Naive B cell (primary cell): ENCODE measurements at regions not wholly inside any gene's neighbourhood (a gene's known extent, or its start where the extent isn't known, plus 50 kb on each side); places are given as distances from the start of the nearest gene placed in this dataset.

Source experiments
- ATAC-seq, 2 donors: fragments of 150-1000 bp; cut with Tn5 transposase; 2 replicates each; pipeline ENCODE4 v1.10.0; 2021; ENCODE audit warnings: low read depth in 2 of 2, mild to moderate bottlenecking in 2 of 2, moderate library complexity in 2 of 2
- DNase-seq: peaks from one replicate; pipeline ENCODE4 v3.0.0; 2022
- H3K27ac Mint-ChIP-seq, 6 donors: one replicate each; pipeline ENCODE4 v1.8.0; 2020 to 2022; ENCODE audit warnings: mild to moderate bottlenecking in 6 of 6, mixed read lengths in 6 of 6, moderate library complexity in 5 of 6, inconsistent platforms in 2 of 6
- H3K27me3 Mint-ChIP-seq, 3 donors: one replicate each; pipeline ENCODE4 v1.8.0; 2021 to 2022; ENCODE audit warnings: mixed read lengths in 3 of 3, mild to moderate bottlenecking in 1 of 3
- H3K36me3 Mint-ChIP-seq, 2 donors: one replicate each; pipeline ENCODE4 v1.8.0; 2020 to 2022; ENCODE audit warnings: mixed read lengths in 2 of 2, inconsistent platforms in 1 of 2, mild to moderate bottlenecking in 1 of 2
- H3K4me1 Mint-ChIP-seq, 3 donors: one replicate each; pipeline ENCODE4 v1.8.0; 2020 to 2022; ENCODE audit warnings: mixed read lengths in 3 of 3, inconsistent platforms in 1 of 3, mild to moderate bottlenecking in 1 of 3, moderate library complexity in 1 of 3
- H3K4me3 Mint-ChIP-seq, 8 donors: one replicate each; pipeline ENCODE4 v1.8.0; 2020 to 2022; ENCODE audit warnings: mild to moderate bottlenecking in 8 of 8, mixed read lengths in 8 of 8, moderate library complexity in 8 of 8, inconsistent platforms in 2 of 8
- H3K9me3 Mint-ChIP-seq, 7 donors: one replicate each; pipeline ENCODE4 v1.8.0; 2020 to 2022; ENCODE audit warnings: mixed read lengths in 7 of 7, mild to moderate bottlenecking in 5 of 7, inconsistent platforms in 2 of 7, moderate library complexity in 1 of 7

- Mint-ChIP-seq H3K4me3 (no peak overlapping the region), H3K27ac (no peak overlapping the region), H3K36me3 (no peaks in the 10 kb centered on the region), H3K4me1 (no peaks in the 10 kb centered on the region), H3K27me3 (no peaks in the 10 kb centered on the region), H3K9me3 (peaks cover 0 to 4% (median 0%) of the 10 kb centered on the region in 7 donors)
- ATAC-seq (no peak), DNase-seq (no peak)
Measured at GRCh38 chr3:83039422-83039821, 1278.0 kb upstream of the GBE1 start.

GRCh38 chr3:83035704-83036010 lies 1274.2 kb upstream of the GBE1 start:
- H3K36me3 Mint-ChIP-seq, result no peaks in the 10 kb centered on the region
- no peak overlapping the region for H3K4me3 Mint-ChIP-seq
- no peaks in the 10 kb centered on the region for H3K4me1 Mint-ChIP-seq
- no peak for ATAC-seq
- no peaks in the 10 kb centered on the region for H3K27me3 Mint-ChIP-seq
- H3K9me3 Mint-ChIP-seq, result peaks cover 0 to 4% (median 0%) of the 10 kb centered on the region in 7 donors
- no peak for DNase-seq
- no peak overlapping the region for H3K27ac Mint-ChIP-seq

- no peaks in the 10 kb centered on the region for H3K36me3 Mint-ChIP-seq
- ATAC-seq (no peak), DNase-seq (no peak)
- no peaks in the 10 kb centered on the region for H3K4me1 Mint-ChIP-seq
- H3K9me3 Mint-ChIP-seq, result peaks cover 0 to 4% (median 0%) of the 10 kb centered on the region in 7 donors
- H3K4me3 Mint-ChIP-seq, result no peak overlapping the region
- H3K27ac Mint-ChIP-seq, result no peak overlapping the region
- no peaks in the 10 kb centered on the region for H3K27me3 Mint-ChIP-seq
Measured at GRCh38 chr3:83034806-83035703, 1273.6 kb upstream of the GBE1 start.

- H3K4me3 Mint-ChIP-seq, result no peak overlapping the region
- H3K36me3 Mint-ChIP-seq, result no peaks in the 10 kb centered on the region
- ATAC-seq (no peak), DNase-seq (no peak)
- no peaks in the 10 kb centered on the region for H3K4me1 Mint-ChIP-seq
- no peak overlapping the region for H3K27ac Mint-ChIP-seq
- peaks cover 0 to 6% (median 0%) of the 10 kb centered on the region in 7 donors for H3K9me3 Mint-ChIP-seq
- no peaks in the 10 kb centered on the region for H3K27me3 Mint-ChIP-seq
Measured at GRCh38 chr3:83033133-83033532, 1271.7 kb upstream of the GBE1 start.

- H3K27ac Mint-ChIP-seq, result no peak overlapping the region
- no peak overlapping the region for H3K4me3 Mint-ChIP-seq
- H3K4me1 Mint-ChIP-seq, result no peaks in the 10 kb centered on the region
- no peaks in the 10 kb centered on the region for H3K36me3 Mint-ChIP-seq
- peaks cover 0 to 3% (median 2%) of the 10 kb centered on the region in 7 donors for H3K9me3 Mint-ChIP-seq
- H3K27me3 Mint-ChIP-seq, result no peaks in the 10 kb centered on the region
- ATAC-seq (no peak), DNase-seq (no peak)
Measured at GRCh38 chr3:83023086-83023485, 1261.6 kb upstream of the GBE1 start.

- Mint-ChIP-seq H3K27me3 (no peaks in the 10 kb centered on the region), H3K27ac (no peak overlapping the region), H3K4me3 (no peak overlapping the region), H3K36me3 (no peaks in the 10 kb centered on the region), H3K9me3 (peaks cover 0 to 4% (median 0%) of the 10 kb centered on the region in 7 donors), H3K4me1 (no peaks in the 10 kb centered on the region)
- ATAC-seq (no peak), DNase-seq (no peak)
Measured at GRCh38 chr3:83011481-83011880, 1250.0 kb upstream of the GBE1 start.

GRCh38 chr3:83003917-83004316 lies 1242.5 kb upstream of the GBE1 start:
- H3K27me3 Mint-ChIP-seq, result no peaks in the 10 kb centered on the region
- H3K4me1 Mint-ChIP-seq, result no peaks in the 10 kb centered on the region
- peaks cover 0 to 7% (median 1%) of the 10 kb centered on the region in 7 donors for H3K9me3 Mint-ChIP-seq
- H3K36me3 Mint-ChIP-seq, result no peaks in the 10 kb centered on the region
- ATAC-seq, result no peak
- peak overlapping the region in 1 of 8 donors; percentile 42 for H3K4me3 Mint-ChIP-seq
- DNase-seq, result no peak
- no peak overlapping the region for H3K27ac Mint-ChIP-seq

GRCh38 chr3:83002869-83003445 lies 1241.5 kb upstream of the GBE1 start:
- H3K27me3 Mint-ChIP-seq, result no peaks in the 10 kb centered on the region
- no peak for ATAC-seq
- no peaks in the 10 kb centered on the region for H3K4me1 Mint-ChIP-seq
- H3K36me3 Mint-ChIP-seq, result no peaks in the 10 kb centered on the region
- DNase-seq, result no peak
- H3K9me3 Mint-ChIP-seq, result peaks cover 0 to 6% (median under 1%) of the 10 kb centered on the region in 7 donors
- H3K27ac Mint-ChIP-seq, result no peak overlapping the region
- no peak overlapping the region for H3K4me3 Mint-ChIP-seq

- Mint-ChIP-seq H3K27me3 (no peaks in the 10 kb centered on the region), H3K4me3 (no peak overlapping the region), H3K36me3 (no peaks in the 10 kb centered on the region), H3K9me3 (peaks cover 0 to 9% (median 4%) of the 10 kb centered on the region in 7 donors), H3K4me1 (no peaks in the 10 kb centered on the region), H3K27ac (no peak overlapping the region)
- DNase-seq (no peak), ATAC-seq (no peak)
Measured at GRCh38 chr3:82999777-83000176, 1238.3 kb upstream of the GBE1 start.

- H3K4me1 Mint-ChIP-seq, result no peaks in the 10 kb centered on the region
- H3K27me3 Mint-ChIP-seq, result no peaks in the 10 kb centered on the region
- peaks cover 2 to 10% (median 6%) of the 10 kb centered on the region in 7 donors for H3K9me3 Mint-ChIP-seq
- no peaks in the 10 kb centered on the region for H3K36me3 Mint-ChIP-seq
- DNase-seq (no peak), ATAC-seq (no peak)
- H3K27ac Mint-ChIP-seq, result no peak overlapping the region
- H3K4me3 Mint-ChIP-seq, result no peak overlapping the region
Measured at GRCh38 chr3:82978368-82978767, 1216.9 kb upstream of the GBE1 start.

GRCh38 chr3:82977871-82978270 lies 1216.4 kb upstream of the GBE1 start:
- H3K4me3 Mint-ChIP-seq, result no peak overlapping the region
- no peak overlapping the region for H3K27ac Mint-ChIP-seq
- no peaks in the 10 kb centered on the region for H3K36me3 Mint-ChIP-seq
- H3K9me3 Mint-ChIP-seq, result peaks cover 1 to 10% (median 4%) of the 10 kb centered on the region in 7 donors
- H3K27me3 Mint-ChIP-seq, result no peaks in the 10 kb centered on the region
- ATAC-seq (no peak), DNase-seq (no peak)
- no peaks in the 10 kb centered on the region for H3K4me1 Mint-ChIP-seq

GRCh38 chr3:82973791-82974190 lies 1212.3 kb upstream of the GBE1 start:
- peaks cover 0 to 5% (median 0%) of the 10 kb centered on the region in 7 donors for H3K9me3 Mint-ChIP-seq
- no peak for ATAC-seq
- no peak overlapping the region for H3K4me3 Mint-ChIP-seq
- no peak for DNase-seq
- no peaks in the 10 kb centered on the region for H3K36me3 Mint-ChIP-seq
- no peaks in the 10 kb centered on the region for H3K4me1 Mint-ChIP-seq
- H3K27ac Mint-ChIP-seq, result no peak overlapping the region
- H3K27me3 Mint-ChIP-seq, result no peaks in the 10 kb centered on the region

GRCh38 chr3:82960379-82960778 lies 1198.9 kb upstream of the GBE1 start:
- Mint-ChIP-seq H3K27ac (no peak overlapping the region), H3K9me3 (peaks cover 0 to 3% (median 0%) of the 10 kb centered on the region in 7 donors), H3K36me3 (no peaks in the 10 kb centered on the region), H3K4me3 (no peak overlapping the region), H3K27me3 (no peaks in the 10 kb centered on the region), H3K4me1 (no peaks in the 10 kb centered on the region)
- ATAC-seq, result no peak
- DNase-seq, result no peak

GRCh38 chr3:82957696-82958095 lies 1196.3 kb upstream of the GBE1 start:
- Mint-ChIP-seq H3K27ac (no peak overlapping the region), H3K4me3 (no peak overlapping the region), H3K36me3 (no peaks in the 10 kb centered on the region), H3K9me3 (peaks cover 2 to 10% (median 3%) of the 10 kb centered on the region in 7 donors), H3K27me3 (no peaks in the 10 kb centered on the region), H3K4me1 (no peaks in the 10 kb centered on the region)
- ATAC-seq, result no peak
- no peak for DNase-seq
